H9 (cell line): ENCODE measurements at regions not wholly inside any gene's neighbourhood (a gene's known extent, or its start where the extent isn't known, plus 50 kb on each side); places are given as distances from the start of the nearest gene placed in this dataset.

Experiments used
- DNase-seq: peaks from one replicate; pipeline ENCODE4 v3.0.0-alpha.2; 2017
- H2AFZ ChIP-seq: one replicate; pipeline ENCODE4 v1.6.1; 2013; ENCODE audit warnings: mild to moderate bottlenecking, low read length, control low read depth, moderate library complexity
- H2AK5ac ChIP-seq: 2 replicates; pipeline ENCODE4 v1.6.1; 2013; ENCODE audit warnings: low read length, control low read depth, mixed read lengths; ENCODE audit not compliant: insufficient read length
- H2BK120ac ChIP-seq: one replicate; pipeline ENCODE4 v1.6.1; 2013; ENCODE audit warnings: low read depth, mild to moderate bottlenecking, low read length, control low read depth, inconsistent platforms; ENCODE audit not compliant: poor library complexity, severe bottlenecking
- H2BK12ac ChIP-seq: 2 replicates; pipeline ENCODE4 v1.6.1; 2013; ENCODE audit warnings: low read length, control low read depth, mixed read lengths, low read depth; ENCODE audit not compliant: insufficient read length
- H2BK15ac ChIP-seq: 2 replicates; pipeline ENCODE4 v1.6.1; 2013; ENCODE audit warnings: low read depth, low read length, control low read depth
- H2BK20ac ChIP-seq: one replicate; pipeline ENCODE4 v1.6.1; 2013; ENCODE audit warnings: low read depth, mild to moderate bottlenecking, low read length, control low read depth, inconsistent platforms; ENCODE audit not compliant: poor library complexity, severe bottlenecking
- H2BK5ac ChIP-seq: 2 replicates; pipeline ENCODE4 v1.6.1; 2013; ENCODE audit warnings: low read length, control low read depth, mixed read lengths; ENCODE audit not compliant: insufficient read length
- H3K14ac ChIP-seq: 2 replicates; pipeline ENCODE4 v1.6.1; 2013; ENCODE audit warnings: low read length, control low read depth; ENCODE audit not compliant: insufficient read depth
- H3K18ac ChIP-seq: 2 replicates; pipeline ENCODE4 v1.6.1; 2013; ENCODE audit warnings: low read depth, mild to moderate bottlenecking, mixed read lengths, low read length, control low read depth; ENCODE audit not compliant: insufficient read length
- H3K23ac ChIP-seq: 2 replicates; pipeline ENCODE4 v1.6.1; 2013; ENCODE audit warnings: low read length, control low read depth, mixed read lengths, low read depth; ENCODE audit not compliant: insufficient read length
- H3K23me2 ChIP-seq: 2 replicates; pipeline ENCODE4 v1.6.1; 2013; ENCODE audit warnings: low read depth, mild to moderate bottlenecking, mixed read lengths, low read length, control low read depth; ENCODE audit not compliant: insufficient read length, poor library complexity, severe bottlenecking
- H3K27ac ChIP-seq: 2 replicates; pipeline ENCODE4 v1.5.1; 2013; ENCODE audit warnings: low read length, control low read depth, mixed read lengths, low read depth; ENCODE audit not compliant: insufficient read length
- H3K27me3 ChIP-seq: 2 replicates; pipeline ENCODE4 v1.6.1; 2013; ENCODE audit warnings: low read length, control low read depth, inconsistent platforms; ENCODE audit not compliant: insufficient read depth
- H3K4ac ChIP-seq: 2 replicates; pipeline ENCODE4 v1.6.1; 2013; ENCODE audit warnings: low read depth, mild to moderate bottlenecking, control low read depth, inconsistent platforms, low read length, moderate library complexity
- H3K4me1 ChIP-seq: 2 replicates; pipeline ENCODE4 v1.6.1; 2013; ENCODE audit warnings: low read length, control low read depth, inconsistent platforms; ENCODE audit not compliant: insufficient read depth
- H3K4me2 ChIP-seq: 2 replicates; pipeline ENCODE4 v1.6.1; 2013; ENCODE audit warnings: low read length, control low read depth, mixed read lengths; ENCODE audit not compliant: insufficient read length, insufficient read depth
- H3K56ac ChIP-seq: 2 replicates; pipeline ENCODE4 v1.6.1; 2013; ENCODE audit warnings: low read depth, mild to moderate bottlenecking, mixed read lengths, low read length, control low read depth; ENCODE audit not compliant: insufficient read length
- H3K79me1 ChIP-seq: 2 replicates; pipeline ENCODE4 v1.6.1; 2013; ENCODE audit warnings: low read depth, mild to moderate bottlenecking, moderate library complexity, low read length, control low read depth, inconsistent platforms; ENCODE audit not compliant: insufficient read depth, poor library complexity, severe bottlenecking
- H3K79me2 ChIP-seq: 2 replicates; pipeline ENCODE4 v1.6.1; 2013; ENCODE audit warnings: low read length, control low read depth, inconsistent platforms; ENCODE audit not compliant: insufficient read depth
- H3K9ac ChIP-seq: 2 replicates; pipeline ENCODE4 v1.6.1; 2013; ENCODE audit warnings: low read length, control low read depth, mixed read lengths; ENCODE audit not compliant: insufficient read length; ENCODE audit errors: extremely low read depth
- H3K9me3 ChIP-seq: one replicate; pipeline ENCODE4 v1.6.1; 2013; ENCODE audit warnings: low read depth, low read length, inconsistent platforms; ENCODE audit not compliant: control insufficient read depth
- H3T11ph ChIP-seq: one replicate; pipeline ENCODE4 v1.6.1; 2013; ENCODE audit warnings: mild to moderate bottlenecking, low read length, control low read depth, inconsistent platforms
- H4K20me1 ChIP-seq: one replicate; pipeline ENCODE4 v1.6.1; 2013; ENCODE audit not compliant: control insufficient read depth, insufficient read length, insufficient read depth
- H4K5ac ChIP-seq: 2 replicates; pipeline ENCODE4 v1.6.1; 2013; ENCODE audit warnings: low read depth, mild to moderate bottlenecking, mixed read lengths, low read length, control low read depth; ENCODE audit not compliant: insufficient read length
- H4K8ac ChIP-seq: replicated peaks from 2 replicates; pipeline ENCODE4 v1.6.1; 2013; ENCODE audit warnings: low read length, control low read depth, mixed read lengths, low read depth; ENCODE audit not compliant: insufficient read length
- H4K91ac ChIP-seq: 2 replicates; pipeline ENCODE4 v1.6.1; 2013; ENCODE audit warnings: low read depth, mild to moderate bottlenecking, moderate library complexity, mixed read lengths, low read length, control low read depth; ENCODE audit not compliant: insufficient read length
- H3K27ac Mint-ChIP-seq, 3 experiments: 2 replicates in 2 of 3; 3 replicates in 1 of 3; pipeline ENCODE4 v1.8.0; 2020 to 2021; ENCODE audit warnings: mixed read lengths in 3 of 3, mild to moderate bottlenecking in 1 of 3, moderate library complexity in 1 of 3
- H3K27me3 Mint-ChIP-seq: 2 replicates; pipeline ENCODE4 v1.8.0; 2021; ENCODE audit warnings: low read depth, mild to moderate bottlenecking, moderate library complexity, mixed read lengths
- H3K36me3 Mint-ChIP-seq, 3 experiments: 2 replicates in 2 of 3; 3 replicates in 1 of 3; pipeline ENCODE4 v1.8.0; 2020 to 2021; ENCODE audit warnings: low read depth in 3 of 3, mixed read lengths in 3 of 3; ENCODE audit not compliant: insufficient read depth in 1 of 3
- H3K4me1 Mint-ChIP-seq, 2 experiments: 2 replicates each; pipeline ENCODE4 v1.8.0; 2020; ENCODE audit warnings: mixed read lengths in 2 of 2
- H3K4me3 Mint-ChIP-seq, 2 experiments: 2 replicates in 1 of 2; 3 replicates in 1 of 2; pipeline ENCODE4 v1.8.0; 2020 to 2021; ENCODE audit warnings: mild to moderate bottlenecking in 2 of 2, mixed read lengths in 2 of 2, moderate library complexity in 1 of 2
- H3K9me3 Mint-ChIP-seq, 2 experiments: 2 replicates in 1 of 2; 3 replicates in 1 of 2; pipeline ENCODE4 v1.8.0; 2020; ENCODE audit warnings: mild to moderate bottlenecking in 2 of 2, mixed read lengths in 2 of 2, moderate library complexity in 1 of 2
- CTCF ChIP-seq: fragments of 200-600 bp; sonication (generic); conservative IDR thresholded peaks from 3 replicates; pipeline ENCODE4 v1.8.0; 2021; ENCODE audit warnings: antibody characterized with exemption, mild to moderate bottlenecking
- WGBS: extraction: QIAGEN DNeasy Blood & Tissue Kit; methylation state at CpG from one replicate; pipeline ENCODE4 v1.1.7; 2013; ENCODE audit warnings: missing lambda C conversion rate, low lambda C conversion rate, mixed read lengths; ENCODE audit not compliant: insufficient read length; ENCODE audit errors: extremely low coverage; 5-methylcytosine and 5-hydroxymethylcytosine counted together

- no peak overlapping the region for H2BK120ac ChIP-seq
- no peak for DNase-seq
- no peaks in the 10 kb centered on the region for H3K79me2 ChIP-seq
- H2AFZ ChIP-seq: no peak overlapping the region
- Mint-ChIP-seq H3K9me3 (peaks cover 8 to 15% of the 10 kb centered on the region in 2 experiments; a peak in 4 of 5 replicates), H3K36me3 (peaks cover 0 to 8% (median 5%) of the 10 kb centered on the region in 3 experiments; a peak in 4 of 7 replicates), H3K27me3 (peaks cover 2% of the 10 kb centered on the region), H3K27ac (no peak overlapping the region), H3K4me3 (no peak overlapping the region), H3K4me1 (peaks cover 3 to 4% of the 10 kb centered on the region in 2 experiments)
- no peak overlapping the region for H2BK5ac ChIP-seq
- no peak overlapping the region for H3K14ac ChIP-seq
- no peak overlapping the region for H2AK5ac ChIP-seq
- H3K27me3 ChIP-seq: no peaks in the 10 kb centered on the region
- H3K23ac ChIP-seq: no peak overlapping the region
- no peak overlapping the region for H3K27ac ChIP-seq
- no peak overlapping the region for H3K56ac ChIP-seq
- WGBS: no CpG with 5 or more reads among the region's 2 CpGs
- H4K5ac ChIP-seq: no peak overlapping the region
- no peaks in the 10 kb centered on the region for H3K4me1 ChIP-seq
- no peak overlapping the region for H3T11ph ChIP-seq
- no peaks in the 10 kb centered on the region for H3K23me2 ChIP-seq
- H2BK15ac ChIP-seq: no peak overlapping the region
- H3K18ac ChIP-seq: no peak overlapping the region
- H2BK20ac ChIP-seq: no peak overlapping the region
- H4K8ac ChIP-seq: no peak overlapping the region
- H3K9me3 ChIP-seq: no peaks in the 10 kb centered on the region
- TF ChIP-seq CTCF: no peak
- H4K91ac ChIP-seq: no peak overlapping the region
- no peak overlapping the region for H3K9ac ChIP-seq
- H2BK12ac ChIP-seq: no peak overlapping the region
- no peak overlapping the region for H3K4me2 ChIP-seq
- no peaks in the 10 kb centered on the region for H3K79me1 ChIP-seq
- H4K20me1 ChIP-seq: no peaks in the 10 kb centered on the region
- H3K4ac ChIP-seq: no peak overlapping the region
Observed at GRCh38 chr18:26740396-26740795, 125.1 kb downstream of the AQP4 start.
